NCI-H128 (cell line): ENCODE measurements at regions not wholly inside any gene's neighbourhood (a gene's known extent, or its start where the extent isn't known, plus 50 kb on each side); places are given as distances from the start of the nearest gene placed in this dataset.
"Not testable (repeated sequence)": the region's sequence is repeated elsewhere in the genome, so short reads cannot be mapped to it uniquely, and the experiment has no call there.

Experiments
- DNase-seq: peaks from one replicate; lab custom pipeline; 2025; ENCODE audit not compliant: unreplicated experiment; lab: John Stamatoyannopoulos, UW

- DNase-seq, result no peak
Observed at GRCh38 chr4:179165862-179166261, 1723.6 kb upstream of the AGA start.

- DNase-seq, result not testable (repeated sequence)
Observed at GRCh38 chr4:179170308-179170707, 1728.1 kb upstream of the AGA start.

- no peak for DNase-seq
Observed at GRCh38 chr4:179182741-179183140, 1740.5 kb upstream of the AGA start.

GRCh38 chr4:179195887-179196286 is 1753.7 kb upstream of the AGA start:
- no peak for DNase-seq

GRCh38 chr4:179196511-179196910 is 1754.3 kb upstream of the AGA start:
- DNase-seq, result no peak

GRCh38 chr4:179200681-179201080 is 1758.4 kb upstream of the AGA start:
- no peak for DNase-seq

GRCh38 chr4:179225594-179225993 is 1783.4 kb upstream of the AGA start:
- no peak for DNase-seq

GRCh38 chr4:179248821-179249220 is 1806.6 kb upstream of the AGA start:
- DNase-seq, result no peak

- DNase-seq, result no peak
Observed at GRCh38 chr4:179268791-179269190, 1826.6 kb upstream of the AGA start.

- DNase-seq, result no peak
Observed at GRCh38 chr4:179272282-179272681, 1830.0 kb upstream of the AGA start.

GRCh38 chr4:179278647-179279046 is 1836.4 kb upstream of the AGA start:
- no peak for DNase-seq

GRCh38 chr4:179285696-179286095 is 1843.5 kb upstream of the AGA start:
- no peak for DNase-seq

GRCh38 chr4:179291657-179292056 is 1849.4 kb upstream of the AGA start:
- DNase-seq, result no peak

- DNase-seq, result no peak
Observed at GRCh38 chr4:179292468-179292867, 1850.2 kb upstream of the AGA start.

GRCh38 chr4:179307297-179308136 is 1865.3 kb upstream of the AGA start:
- DNase-seq, result no peak

GRCh38 chr4:179313823-179314222 is 1871.6 kb upstream of the AGA start:
- DNase-seq, result no peak

- DNase-seq, result no peak
Observed at GRCh38 chr4:179325181-179325580, 1882.9 kb upstream of the AGA start.

- no peak for DNase-seq
Observed at GRCh38 chr4:179328627-179329026, 1886.4 kb upstream of the AGA start.

GRCh38 chr4:179331362-179331761 is 1889.1 kb upstream of the AGA start:
- DNase-seq, result no peak

GRCh38 chr4:179344861-179345260 is 1902.6 kb upstream of the AGA start:
- DNase-seq, result no peak

- no peak for DNase-seq
Observed at GRCh38 chr4:179352221-179352620, 1910.0 kb upstream of the AGA start.

GRCh38 chr4:179353786-179354185 is 1911.5 kb upstream of the AGA start:
- DNase-seq, result no peak

GRCh38 chr4:179361978-179362486 is 1919.8 kb upstream of the AGA start:
- DNase-seq, result no peak
